SK-N-SH treated with all-trans-retinoic acid at 6 μM for 48 hours (cell line): ENCODE measurements at regions not wholly inside any gene's neighbourhood (a gene's known extent, or its start where the extent isn't known, plus 50 kb on each side); places are given as distances from the start of the nearest gene placed in this dataset.

Experiments used
- ATAC-seq: fragments of 200-7000 bp; cut with Tn5 transposase; 3 replicates; pipeline ENCODE4 v1.9.1; 2020; ENCODE audit warnings: mild to moderate bottlenecking, moderate library complexity
- ARNTL ChIP-seq: fragments of 450-650 bp; formaldehyde crosslinking; IDR thresholded peaks from 2 replicates; pipeline ENCODE4 v1.5.0; 2020; ENCODE audit warnings: low read depth, mild to moderate bottlenecking, moderate library complexity, borderline replicate concordance
- BACH2 ChIP-seq: fragments of 250-450 bp; sonication (Bioruptor Pico); IDR thresholded peaks from 2 replicates; pipeline ENCODE4 v1.9.0; 2021; ENCODE audit warnings: mild to moderate bottlenecking, borderline replicate concordance
- CSDC2 ChIP-seq: fragments of 250-450 bp; sonication (Bioruptor Pico); IDR thresholded peaks from 2 replicates; pipeline ENCODE4 v1.5.0; 2020; ENCODE audit warnings: mild to moderate bottlenecking, moderate library complexity
- ISL1 ChIP-seq: fragments of 250-450 bp; sonication (Bioruptor Pico); IDR thresholded peaks from 2 replicates; pipeline ENCODE4 v2.1.2; 2022; ENCODE audit warnings: mild to moderate bottlenecking, moderate library complexity
- PPARA ChIP-seq: fragments of 250-450 bp; sonication (Bioruptor Pico); IDR thresholded peaks from 2 replicates; pipeline ENCODE4 v1.5.0; 2020; ENCODE audit warnings: mild to moderate bottlenecking, borderline replicate concordance
- RARB ChIP-seq: fragments of 250-450 bp; sonication (Bioruptor Pico); IDR thresholded peaks from 2 replicates; pipeline ENCODE4 v1.8.0; 2021; ENCODE audit warnings: mild to moderate bottlenecking, moderate library complexity
- SNAI2 ChIP-seq: fragments of 250-450 bp; sonication (Bioruptor Pico); IDR thresholded peaks from 2 replicates; pipeline ENCODE4 v1.5.0; 2020; ENCODE audit warnings: mild to moderate bottlenecking, moderate library complexity
- TOX ChIP-seq: fragments of 250-450 bp; sonication (Bioruptor Pico); IDR thresholded peaks from 2 replicates; pipeline ENCODE4 v1.8.0; 2021; ENCODE audit warnings: mild to moderate bottlenecking, moderate library complexity, borderline replicate concordance
- ZC3H10 ChIP-seq: fragments of 250-450 bp; sonication (Bioruptor Pico); IDR thresholded peaks from 2 replicates; pipeline ENCODE4 v1.5.1; 2021; ENCODE audit warnings: mild to moderate bottlenecking, moderate library complexity
- ZFP3 ChIP-seq: fragments of 250-450 bp; sonication (Bioruptor Pico); IDR thresholded peaks from 2 replicates; pipeline ENCODE4 v1.5.0; 2020; ENCODE audit warnings: mild to moderate bottlenecking, moderate library complexity
- ZNF565 ChIP-seq: fragments of 450-650 bp; formaldehyde crosslinking; conservative IDR thresholded peaks from 2 replicates; pipeline ENCODE4 v1.5.0; 2020; ENCODE audit warnings: low read depth, mild to moderate bottlenecking, moderate library complexity
- TF ChIP-seq, protein P1 (sequence below): fragments of 250-450 bp; sonication (Bioruptor Pico); IDR thresholded peaks from 2 replicates; pipeline ENCODE4 v1.8.0; 2021; ENCODE audit warnings: low read depth, mild to moderate bottlenecking, moderate library complexity, borderline replicate concordance
- TF ChIP-seq, protein P2 (sequence below): fragments of 250-450 bp; sonication (Bioruptor Pico); IDR thresholded peaks from 2 replicates; pipeline ENCODE4 v1.8.0; 2020; ENCODE audit warnings: mild to moderate bottlenecking, moderate library complexity, borderline replicate concordance
- TF ChIP-seq, protein P3 (sequence below): fragments of 250-450 bp; sonication (Bioruptor Pico); IDR thresholded peaks from 2 replicates; pipeline ENCODE4 v1.5.1; 2020; ENCODE audit warnings: low read depth, mild to moderate bottlenecking, moderate library complexity
- TF ChIP-seq, protein P4 (sequence below): fragments of 250-450 bp; sonication (Bioruptor Pico); IDR thresholded peaks from 2 replicates; pipeline ENCODE4 v1.5.0; 2020; ENCODE audit warnings: mild to moderate bottlenecking, moderate library complexity

DNA sequence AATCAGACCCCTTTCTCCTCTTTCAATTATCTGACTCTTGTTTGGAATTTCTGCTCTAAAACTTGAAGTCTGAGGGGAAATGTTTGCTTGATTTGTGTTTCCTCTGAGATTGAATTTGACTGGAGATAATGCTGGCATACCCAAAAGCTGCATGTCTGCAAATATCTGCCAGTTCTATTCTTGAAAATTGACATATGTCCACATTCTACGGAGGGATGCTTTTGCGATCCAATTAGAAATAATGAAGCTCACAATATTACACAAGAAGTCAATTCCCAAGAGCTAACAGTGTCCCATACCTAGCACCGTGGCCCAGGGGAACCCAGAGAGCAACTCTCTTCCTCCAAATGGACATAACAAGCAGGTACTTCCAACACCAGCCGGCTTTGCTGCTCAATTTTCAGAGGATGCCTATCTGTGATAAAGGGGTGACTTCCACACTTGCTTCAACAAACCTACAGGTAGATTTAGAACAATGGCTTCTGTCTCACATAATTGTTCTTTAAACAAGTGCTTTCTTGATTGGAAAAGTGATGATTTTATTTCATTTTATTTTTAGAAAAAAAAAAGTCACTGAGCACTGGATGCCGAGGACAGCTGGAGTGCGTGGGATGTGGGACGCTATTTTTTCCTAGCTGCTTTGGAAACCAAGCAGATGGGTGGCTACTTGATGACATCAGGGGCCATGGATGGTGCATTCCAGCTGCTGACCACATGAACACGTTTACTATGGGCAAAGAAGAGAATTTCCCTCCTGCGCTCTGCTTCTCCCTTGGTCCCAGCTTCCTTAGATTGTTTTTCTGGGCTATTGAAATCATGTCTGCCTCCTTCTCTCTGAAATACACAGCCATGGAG is 488.9 kb downstream of the RNF144A start:
- ATAC-seq: no peak
- TF ChIP-seq, protein P1, sequence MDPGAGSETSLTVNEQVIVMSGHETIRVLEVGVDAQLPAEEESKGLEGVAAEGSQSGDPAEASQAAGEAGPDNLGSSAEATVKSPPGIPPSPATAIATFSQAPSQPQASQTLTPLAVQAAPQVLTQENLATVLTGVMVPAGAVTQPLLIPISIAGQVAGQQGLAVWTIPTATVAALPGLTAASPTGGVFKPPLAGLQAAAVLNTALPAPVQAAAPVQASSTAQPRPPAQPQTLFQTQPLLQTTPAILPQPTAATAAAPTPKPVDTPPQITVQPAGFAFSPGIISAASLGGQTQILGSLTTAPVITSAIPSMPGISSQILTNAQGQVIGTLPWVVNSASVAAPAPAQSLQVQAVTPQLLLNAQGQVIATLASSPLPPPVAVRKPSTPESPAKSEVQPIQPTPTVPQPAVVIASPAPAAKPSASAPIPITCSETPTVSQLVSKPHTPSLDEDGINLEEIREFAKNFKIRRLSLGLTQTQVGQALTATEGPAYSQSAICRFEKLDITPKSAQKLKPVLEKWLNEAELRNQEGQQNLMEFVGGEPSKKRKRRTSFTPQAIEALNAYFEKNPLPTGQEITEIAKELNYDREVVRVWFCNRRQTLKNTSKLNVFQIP (CRISPR knock-in tag): no peak

DNA sequence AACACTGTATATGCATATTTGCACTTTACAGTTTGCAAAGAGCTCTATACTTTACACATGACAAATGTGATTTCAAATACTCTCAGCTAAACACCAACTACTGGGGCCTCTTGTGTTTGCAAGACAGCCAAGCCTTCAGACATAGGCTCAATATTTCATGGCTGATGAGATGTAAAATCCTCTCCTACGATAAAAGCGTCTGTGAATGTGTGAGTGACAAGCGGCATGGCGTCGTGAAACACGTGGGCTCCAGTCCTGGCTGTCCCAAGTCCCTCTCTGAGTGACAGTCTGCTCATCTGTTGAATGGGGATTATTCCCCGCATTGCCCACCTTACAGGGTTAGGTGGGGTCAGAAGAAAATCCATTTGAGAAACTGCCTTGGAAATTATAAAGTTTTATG is 489.8 kb downstream of the RNF144A start:
- ATAC-seq: no peak
- TF ChIP-seq, protein P1 (CRISPR knock-in tag): no peak
- TF ChIP-seq ISL1 (CRISPR knock-in tag) (no peak), SNAI2 (no peak), CSDC2 (CRISPR knock-in tag) (no peak), BACH2 (CRISPR knock-in tag) (no peak), TOX (CRISPR knock-in tag) (no peak), ZFP3 (CRISPR knock-in tag) (no peak), RARB (CRISPR knock-in tag) (no peak), ZNF565 (CRISPR knock-in tag) (no peak), ARNTL (no peak), ZC3H10 (CRISPR knock-in tag) (no peak)
- TF ChIP-seq, protein P2, sequence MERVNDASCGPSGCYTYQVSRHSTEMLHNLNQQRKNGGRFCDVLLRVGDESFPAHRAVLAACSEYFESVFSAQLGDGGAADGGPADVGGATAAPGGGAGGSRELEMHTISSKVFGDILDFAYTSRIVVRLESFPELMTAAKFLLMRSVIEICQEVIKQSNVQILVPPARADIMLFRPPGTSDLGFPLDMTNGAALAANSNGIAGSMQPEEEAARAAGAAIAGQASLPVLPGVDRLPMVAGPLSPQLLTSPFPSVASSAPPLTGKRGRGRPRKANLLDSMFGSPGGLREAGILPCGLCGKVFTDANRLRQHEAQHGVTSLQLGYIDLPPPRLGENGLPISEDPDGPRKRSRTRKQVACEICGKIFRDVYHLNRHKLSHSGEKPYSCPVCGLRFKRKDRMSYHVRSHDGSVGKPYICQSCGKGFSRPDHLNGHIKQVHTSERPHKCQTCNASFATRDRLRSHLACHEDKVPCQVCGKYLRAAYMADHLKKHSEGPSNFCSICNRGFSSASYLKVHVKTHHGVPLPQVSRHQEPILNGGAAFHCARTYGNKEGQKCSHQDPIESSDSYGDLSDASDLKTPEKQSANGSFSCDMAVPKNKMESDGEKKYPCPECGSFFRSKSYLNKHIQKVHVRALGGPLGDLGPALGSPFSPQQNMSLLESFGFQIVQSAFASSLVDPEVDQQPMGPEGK (CRISPR knock-in tag): no peak

DNA sequence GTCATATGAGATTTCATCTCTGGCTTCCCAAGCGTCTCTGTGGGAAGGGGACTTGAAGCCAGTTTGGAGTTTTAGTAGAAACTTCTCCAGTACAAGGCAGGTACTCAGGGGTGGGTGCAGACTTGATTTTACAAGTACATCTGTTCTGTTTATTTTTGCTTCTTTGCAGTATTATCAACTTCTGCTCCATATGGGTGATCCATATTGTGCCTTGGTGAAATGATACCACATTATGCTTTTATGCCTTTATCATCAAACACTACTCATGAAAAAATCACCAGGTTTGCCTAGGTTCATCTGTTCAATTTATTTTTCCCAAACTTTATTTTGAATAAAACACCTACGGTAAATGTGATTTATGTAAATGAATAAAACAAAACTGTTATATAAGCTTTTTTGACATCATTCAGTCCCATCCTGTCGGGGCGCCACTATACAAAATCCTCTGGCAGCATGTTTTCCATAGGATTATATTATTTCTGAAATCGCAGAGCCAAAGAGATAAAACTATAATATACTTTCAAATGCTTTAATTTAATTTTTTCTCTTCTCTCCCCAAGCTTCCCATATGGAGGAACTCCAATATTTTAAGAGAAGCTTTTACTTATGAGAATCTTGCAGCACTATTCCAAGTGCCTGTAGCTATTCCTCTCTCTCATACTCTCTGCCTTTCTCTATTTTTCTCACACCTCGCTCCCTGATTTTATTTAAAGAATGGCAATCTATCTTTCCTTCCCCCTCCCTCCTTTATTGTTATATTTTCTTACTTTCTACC is 490.9 kb downstream of the RNF144A start:
- TF ChIP-seq PPARA (CRISPR knock-in tag) (no peak), CSDC2 (CRISPR knock-in tag) (no peak), ZC3H10 (CRISPR knock-in tag) (no peak), RARB (CRISPR knock-in tag) (no peak)
- TF ChIP-seq, protein P3, sequence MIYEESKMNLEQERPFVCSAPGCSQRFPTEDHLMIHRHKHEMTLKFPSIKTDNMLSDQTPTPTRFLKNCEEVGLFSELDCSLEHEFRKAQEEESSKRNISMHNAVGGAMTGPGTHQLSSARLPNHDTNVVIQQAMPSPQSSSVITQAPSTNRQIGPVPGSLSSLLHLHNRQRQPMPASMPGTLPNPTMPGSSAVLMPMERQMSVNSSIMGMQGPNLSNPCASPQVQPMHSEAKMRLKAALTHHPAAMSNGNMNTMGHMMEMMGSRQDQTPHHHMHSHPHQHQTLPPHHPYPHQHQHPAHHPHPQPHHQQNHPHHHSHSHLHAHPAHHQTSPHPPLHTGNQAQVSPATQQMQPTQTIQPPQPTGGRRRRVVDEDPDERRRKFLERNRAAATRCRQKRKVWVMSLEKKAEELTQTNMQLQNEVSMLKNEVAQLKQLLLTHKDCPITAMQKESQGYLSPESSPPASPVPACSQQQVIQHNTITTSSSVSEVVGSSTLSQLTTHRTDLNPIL (CRISPR knock-in tag): no peak
- TF ChIP-seq, all 23 proteins: peak for 0
- no peak for ATAC-seq

DNA sequence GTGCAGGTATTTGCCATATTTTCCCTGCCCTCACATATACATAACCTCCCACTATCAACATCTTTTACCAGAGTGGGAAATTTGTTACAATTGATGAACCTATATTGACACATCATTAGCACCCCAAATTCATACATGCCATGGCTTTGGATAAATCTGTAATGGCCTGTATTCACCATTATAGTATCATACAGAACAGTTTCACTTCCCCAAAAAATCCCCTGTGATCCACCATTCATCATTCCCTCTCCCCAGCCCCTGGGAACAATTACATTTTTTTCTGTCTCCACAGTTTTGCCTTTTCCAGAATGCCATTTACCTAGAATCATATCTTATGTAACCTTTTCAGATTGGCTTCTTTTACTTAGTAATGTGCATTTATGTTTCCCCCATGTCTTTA is 494.5 kb downstream of the RNF144A start:
- no peak for ATAC-seq
- TF ChIP-seq, protein P4, sequence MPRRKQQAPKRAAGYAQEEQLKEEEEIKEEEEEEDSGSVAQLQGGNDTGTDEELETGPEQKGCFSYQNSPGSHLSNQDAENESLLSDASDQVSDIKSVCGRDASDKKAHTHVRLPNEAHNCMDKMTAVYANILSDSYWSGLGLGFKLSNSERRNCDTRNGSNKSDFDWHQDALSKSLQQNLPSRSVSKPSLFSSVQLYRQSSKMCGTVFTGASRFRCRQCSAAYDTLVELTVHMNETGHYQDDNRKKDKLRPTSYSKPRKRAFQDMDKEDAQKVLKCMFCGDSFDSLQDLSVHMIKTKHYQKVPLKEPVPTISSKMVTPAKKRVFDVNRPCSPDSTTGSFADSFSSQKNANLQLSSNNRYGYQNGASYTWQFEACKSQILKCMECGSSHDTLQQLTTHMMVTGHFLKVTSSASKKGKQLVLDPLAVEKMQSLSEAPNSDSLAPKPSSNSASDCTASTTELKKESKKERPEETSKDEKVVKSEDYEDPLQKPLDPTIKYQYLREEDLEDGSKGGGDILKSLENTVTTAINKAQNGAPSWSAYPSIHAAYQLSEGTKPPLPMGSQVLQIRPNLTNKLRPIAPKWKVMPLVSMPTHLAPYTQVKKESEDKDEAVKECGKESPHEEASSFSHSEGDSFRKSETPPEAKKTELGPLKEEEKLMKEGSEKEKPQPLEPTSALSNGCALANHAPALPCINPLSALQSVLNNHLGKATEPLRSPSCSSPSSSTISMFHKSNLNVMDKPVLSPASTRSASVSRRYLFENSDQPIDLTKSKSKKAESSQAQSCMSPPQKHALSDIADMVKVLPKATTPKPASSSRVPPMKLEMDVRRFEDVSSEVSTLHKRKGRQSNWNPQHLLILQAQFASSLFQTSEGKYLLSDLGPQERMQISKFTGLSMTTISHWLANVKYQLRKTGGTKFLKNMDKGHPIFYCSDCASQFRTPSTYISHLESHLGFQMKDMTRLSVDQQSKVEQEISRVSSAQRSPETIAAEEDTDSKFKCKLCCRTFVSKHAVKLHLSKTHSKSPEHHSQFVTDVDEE (CRISPR knock-in tag): no peak
